CD4-positive, CD25-positive, alpha-beta regulatory T cell (primary cell): ENCODE measurements at regions not wholly inside any gene's neighbourhood (a gene's known extent, or its start where the extent isn't known, plus 50 kb on each side); places are given as distances from the start of the nearest gene placed in this dataset.

ENCODE experiments used
- ATAC-seq, 2 donors: fragments of 150-1000 bp; cut with Tn5 transposase; one replicate each; pipeline ENCODE4 v1.10.0; 2021; ENCODE audit warnings: low read depth in 2 of 2, moderate number of reproducible peaks in 2 of 2, moderate library complexity in 1 of 2
- DNase-seq, 3 donors: peaks; one replicate each; pipeline versions ENCODE4 v3.0.0 to v3.0.0-alpha.2; 2012 to 2022; ENCODE audit warnings: mixed read lengths in 1 of 3
- H3K27ac ChIP-seq: one replicate; pipeline ENCODE4 v1.7.0; 2013; ENCODE audit warnings: mild to moderate bottlenecking, low read length; ENCODE audit not compliant: insufficient read depth, poor library complexity, severe bottlenecking
- H3K27me3 ChIP-seq: one replicate; pipeline ENCODE4 v1.7.0; 2013; ENCODE audit warnings: low read length; ENCODE audit not compliant: control insufficient read depth, insufficient read depth
- H3K36me3 ChIP-seq: one replicate; pipeline ENCODE4 v1.7.0; 2013; ENCODE audit warnings: mild to moderate bottlenecking, low read length, moderate library complexity; ENCODE audit not compliant: control insufficient read depth, insufficient read depth
- H3K4me1 ChIP-seq: 2 replicates; pipeline ENCODE4 v1.7.0; 2013; ENCODE audit warnings: mild to moderate bottlenecking, low read length; ENCODE audit not compliant: insufficient read depth, control insufficient read depth, poor library complexity, severe bottlenecking
- H3K4me3 ChIP-seq: one replicate; pipeline ENCODE4 v1.7.0; 2013; ENCODE audit warnings: low read depth, mild to moderate bottlenecking, low read length, moderate library complexity
- H3K9me3 ChIP-seq, 2 experiments: 1 replicate in 1 of 2; 2 replicates in 1 of 2; pipeline ENCODE4 v1.7.0; 2013; ENCODE audit warnings: low read length in 2 of 2, mild to moderate bottlenecking in 1 of 2, moderate library complexity in 1 of 2; ENCODE audit not compliant: control insufficient read depth in 2 of 2
- H3K27ac Mint-ChIP-seq, 3 donors: one replicate each; pipeline ENCODE4 v1.8.0; 2020 to 2022; ENCODE audit warnings: mild to moderate bottlenecking in 3 of 3, mixed read lengths in 3 of 3, moderate library complexity in 2 of 3
- H3K27me3 Mint-ChIP-seq: one replicate; pipeline ENCODE4 v1.8.0; 2022; ENCODE audit warnings: mild to moderate bottlenecking, mixed read lengths
- H3K36me3 Mint-ChIP-seq: one replicate; pipeline ENCODE4 v1.8.0; 2020; ENCODE audit warnings: mixed read lengths
- H3K4me1 Mint-ChIP-seq, 4 donors: one replicate each; pipeline ENCODE4 v1.8.0; 2020 to 2022; ENCODE audit warnings: mixed read lengths in 4 of 4, mild to moderate bottlenecking in 1 of 4
- H3K4me3 Mint-ChIP-seq, 4 donors: one replicate each; pipeline ENCODE4 v1.8.0; 2020 to 2022; ENCODE audit warnings: mild to moderate bottlenecking in 4 of 4, mixed read lengths in 4 of 4, moderate library complexity in 3 of 4
- H3K9me3 Mint-ChIP-seq, 7 donors: one replicate each; pipeline ENCODE4 v1.8.0; 2020 to 2022; ENCODE audit warnings: mixed read lengths in 7 of 7, mild to moderate bottlenecking in 3 of 7, moderate library complexity in 2 of 7

GRCh38 chr11:134585666-134586610 is 173.9 kb upstream of the B3GAT1 start:
- DNase-seq (no peak), ATAC-seq (no peak)
- no peaks in the 10 kb centered on the region for H3K27me3 ChIP-seq

GRCh38 chr11:134584706-134585445 is 172.8 kb upstream of the B3GAT1 start:
- Mint-ChIP-seq H3K9me3 (no peaks in the 10 kb centered on the region), H3K27me3 (no peaks in the 10 kb centered on the region)

More at GRCh38 chr11:134585666-134586610, 173.9 kb upstream of the B3GAT1 start:
- no peak overlapping the region for H3K27ac Mint-ChIP-seq
- Histone ChIP-seq H3K36me3 (no peaks in the 10 kb centered on the region), H3K4me1 (no peaks in the 10 kb centered on the region), H3K4me3 (no peak overlapping the region), H3K27ac (no peak overlapping the region), H3K9me3 (no peaks in the 10 kb centered on the region)
- no peaks in the 10 kb centered on the region for H3K36me3 Mint-ChIP-seq
- no peak overlapping the region for H3K4me3 Mint-ChIP-seq
- H3K27me3 Mint-ChIP-seq, result no peaks in the 10 kb centered on the region
- peaks cover 0 to 6% (median 0%) of the 10 kb centered on the region in 4 donors for H3K4me1 Mint-ChIP-seq
- H3K9me3 Mint-ChIP-seq, result no peaks in the 10 kb centered on the region

DNA sequence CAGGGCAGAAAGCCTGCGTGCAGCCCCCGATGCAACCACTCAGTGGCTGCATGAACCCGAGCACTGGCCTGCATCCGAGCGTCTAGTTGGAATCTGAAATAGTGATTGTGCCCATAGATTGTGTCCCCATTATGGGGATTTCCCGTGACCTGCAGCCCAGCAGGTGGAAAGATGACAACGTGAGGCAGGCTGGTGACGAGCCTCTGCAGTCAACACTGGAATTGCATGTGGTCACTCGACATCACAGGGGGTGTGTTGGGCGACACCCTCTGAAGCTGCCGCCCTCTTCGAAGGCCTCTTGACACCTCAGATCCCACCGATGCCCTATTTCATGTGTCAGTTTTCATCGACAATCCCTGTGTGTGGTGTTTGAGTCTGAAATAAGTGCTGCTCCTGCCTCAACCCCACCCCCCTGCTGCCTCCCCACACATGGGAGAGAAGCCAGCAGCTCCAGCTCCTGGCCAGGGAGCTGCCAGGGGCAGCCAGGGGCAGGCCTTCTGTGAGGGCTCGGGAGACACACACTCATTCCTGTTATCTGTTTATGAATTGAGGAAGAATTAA is 172.0 kb upstream of the B3GAT1 start:
- Histone ChIP-seq H3K36me3 (no peaks in the 10 kb centered on the region), H3K4me3 (no peak overlapping the region), H3K27me3 (no peaks in the 10 kb centered on the region), H3K4me1 (no peaks in the 10 kb centered on the region), H3K27ac (no peak overlapping the region), H3K9me3 (no peaks in the 10 kb centered on the region)
- Mint-ChIP-seq H3K4me1 (peaks cover 0 to 6% (median 0%) of the 10 kb centered on the region in 4 donors), H3K36me3 (no peaks in the 10 kb centered on the region), H3K27me3 (no peaks in the 10 kb centered on the region), H3K4me3 (no peak overlapping the region), H3K27ac (no peak overlapping the region), H3K9me3 (no peaks in the 10 kb centered on the region)
- DNase-seq (no peak), ATAC-seq (no peak)

More at GRCh38 chr11:134584706-134585445, 172.8 kb upstream of the B3GAT1 start:
- Histone ChIP-seq H3K9me3 (no peaks in the 10 kb centered on the region), H3K4me1 (no peaks in the 10 kb centered on the region), H3K27me3 (no peaks in the 10 kb centered on the region), H3K4me3 (no peak overlapping the region), H3K36me3 (no peaks in the 10 kb centered on the region), H3K27ac (no peak overlapping the region)
- DNase-seq, result no peak
- ATAC-seq, result no peak
- Mint-ChIP-seq H3K36me3 (no peaks in the 10 kb centered on the region), H3K4me3 (no peak overlapping the region), H3K4me1 (peaks cover 0 to 6% (median 0%) of the 10 kb centered on the region in 4 donors), H3K27ac (no peak overlapping the region)

- no peak overlapping the region for H3K27ac Mint-ChIP-seq
These were observed 171.5 kb upstream of the B3GAT1 start for GRCh38 chr11:134583397-134583990.

DNA sequence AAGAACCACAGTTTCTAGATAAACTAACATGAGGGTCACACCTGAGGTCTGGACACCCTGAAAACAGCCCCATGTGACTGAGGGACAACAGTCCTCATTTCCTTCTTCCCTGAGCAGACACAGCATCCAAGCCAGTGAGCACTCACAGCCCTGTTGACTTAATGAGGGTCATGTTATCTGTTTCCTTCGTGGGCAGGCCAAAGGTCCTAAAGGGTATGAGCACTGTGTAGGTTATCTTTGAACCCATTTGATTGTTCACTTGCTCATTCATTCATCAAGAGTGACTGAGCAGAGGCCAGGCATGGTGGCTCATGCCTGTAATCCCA is 170.7 kb upstream of the B3GAT1 start:
- Histone ChIP-seq H3K27ac (no peak overlapping the region), H3K36me3 (no peaks in the 10 kb centered on the region), H3K27me3 (no peaks in the 10 kb centered on the region), H3K4me3 (no peak overlapping the region), H3K9me3 (no peaks in the 10 kb centered on the region), H3K4me1 (no peaks in the 10 kb centered on the region)
- Mint-ChIP-seq H3K9me3 (no peaks in the 10 kb centered on the region), H3K27ac (no peak overlapping the region), H3K36me3 (no peaks in the 10 kb centered on the region), H3K4me1 (peaks cover 0 to 6% (median 0%) of the 10 kb centered on the region in 4 donors), H3K27me3 (peaks cover 3% of the 10 kb centered on the region), H3K4me3 (no peak overlapping the region)
- DNase-seq (no peak), ATAC-seq (no peak)

More at GRCh38 chr11:134583397-134583990, 171.5 kb upstream of the B3GAT1 start:
- H3K36me3 Mint-ChIP-seq, result no peaks in the 10 kb centered on the region
- ATAC-seq (no peak), DNase-seq (peak in 1 of 3 donors; percentile 35)
- H3K4me1 ChIP-seq, result no peaks in the 10 kb centered on the region
- no peaks in the 10 kb centered on the region for H3K27me3 Mint-ChIP-seq
- no peaks in the 10 kb centered on the region for H3K9me3 ChIP-seq
- no peak overlapping the region for H3K4me3 Mint-ChIP-seq
- H3K27ac ChIP-seq, result no peak overlapping the region
- H3K27me3 ChIP-seq, result no peaks in the 10 kb centered on the region
- peaks cover 0 to 6% (median 0%) of the 10 kb centered on the region in 4 donors for H3K4me1 Mint-ChIP-seq
- no peaks in the 10 kb centered on the region for H3K36me3 ChIP-seq
- H3K4me3 ChIP-seq, result no peak overlapping the region
- H3K9me3 Mint-ChIP-seq, result no peaks in the 10 kb centered on the region

DNA sequence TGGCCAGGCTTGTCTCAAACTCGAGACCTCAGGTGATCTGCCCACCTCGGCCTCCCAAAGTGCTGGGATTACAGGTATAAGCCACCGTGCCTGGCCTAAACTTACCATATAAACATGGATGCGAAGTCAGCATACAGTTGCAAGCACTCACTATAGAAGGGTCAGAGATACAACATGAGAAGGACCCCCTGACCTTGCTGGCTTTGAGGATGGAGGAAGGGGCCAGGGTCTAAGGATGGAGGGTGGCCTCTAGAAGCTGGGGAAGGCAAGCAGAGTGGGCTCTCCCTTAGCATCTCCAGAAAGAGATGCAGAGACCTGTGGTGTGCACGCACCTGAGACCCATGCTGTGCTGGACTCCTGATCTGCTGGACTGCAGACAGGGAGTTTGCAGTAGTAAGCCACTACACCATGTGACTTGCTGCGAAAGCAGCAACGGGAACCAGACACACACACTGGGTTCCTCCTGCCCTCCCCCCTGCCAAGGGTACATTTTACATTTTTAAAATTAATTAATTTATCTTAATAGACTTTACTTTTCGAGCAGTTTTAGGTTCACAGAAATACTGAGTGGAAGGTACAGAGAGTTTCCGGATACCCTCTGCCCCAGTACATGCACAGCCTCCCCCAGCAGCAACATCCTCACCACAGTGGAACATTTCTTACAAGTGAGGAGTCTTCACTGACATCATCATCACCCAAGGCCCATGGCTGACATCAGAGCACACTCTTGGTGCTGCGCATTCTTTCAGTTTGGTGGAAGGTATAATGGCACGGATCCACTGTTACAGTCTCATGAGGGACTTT is 170.1 kb upstream of the B3GAT1 start:
- Mint-ChIP-seq H3K27me3 (peaks cover 8% of the 10 kb centered on the region), H3K9me3 (no peaks in the 10 kb centered on the region), H3K27ac (no peak overlapping the region), H3K4me1 (peaks cover 0 to 6% (median 0%) of the 10 kb centered on the region in 4 donors), H3K36me3 (no peaks in the 10 kb centered on the region), H3K4me3 (no peak overlapping the region)
- Histone ChIP-seq H3K27ac (no peak overlapping the region), H3K4me1 (no peaks in the 10 kb centered on the region), H3K9me3 (no peaks in the 10 kb centered on the region), H3K4me3 (no peak overlapping the region), H3K27me3 (no peaks in the 10 kb centered on the region), H3K36me3 (no peaks in the 10 kb centered on the region)
- DNase-seq (no peak), ATAC-seq (no peak)

DNA sequence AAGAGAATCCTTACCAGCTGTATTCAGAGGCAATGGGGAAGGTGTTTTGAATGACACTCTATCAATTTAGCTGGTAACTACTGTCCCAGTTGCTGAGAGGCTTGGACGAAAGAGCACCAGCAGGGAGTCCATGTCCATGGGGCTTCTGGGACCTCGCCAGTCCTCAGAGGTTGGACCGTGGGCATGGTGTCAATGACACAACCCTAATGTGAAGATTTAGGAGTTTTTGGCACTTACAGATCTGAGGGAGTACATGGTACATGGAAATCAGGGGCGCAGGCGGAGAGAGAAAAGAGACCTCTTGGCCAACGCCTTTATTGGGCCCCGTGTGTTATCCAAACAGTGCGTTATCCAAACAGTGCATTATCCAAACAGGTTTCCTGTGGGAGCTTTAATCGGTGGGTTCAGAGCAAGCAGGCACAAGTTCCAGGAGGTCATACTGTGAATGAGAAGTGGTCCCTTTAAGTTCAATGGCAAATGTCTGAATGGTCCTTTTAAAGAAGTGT is 169.1 kb upstream of the B3GAT1 start:
- Mint-ChIP-seq H3K27me3 (peaks cover 8% of the 10 kb centered on the region), H3K27ac (no peak overlapping the region), H3K4me3 (no peak overlapping the region), H3K4me1 (peaks cover 0 to 6% (median 0%) of the 10 kb centered on the region in 4 donors), H3K36me3 (no peaks in the 10 kb centered on the region), H3K9me3 (no peaks in the 10 kb centered on the region)
- DNase-seq (no peak), ATAC-seq (no peak)
- no peaks in the 10 kb centered on the region for H3K4me1 ChIP-seq
- H3K36me3 ChIP-seq, result no peaks in the 10 kb centered on the region
- no peak overlapping the region for H3K4me3 ChIP-seq
- no peak overlapping the region for H3K27ac ChIP-seq
- H3K27me3 ChIP-seq, result no peaks in the 10 kb centered on the region
- H3K9me3 ChIP-seq, result no peaks in the 10 kb centered on the region
